IMR-90 (cell line): ENCODE measurements at regions not wholly inside any gene's neighbourhood (a gene's known extent, or its start where the extent isn't known, plus 50 kb on each side); places are given as distances from the start of the nearest gene placed in this dataset.

Experiments
- ATAC-seq: fragments of 200-7000 bp; cut with Tn5 transposase; 2 replicates; pipeline ENCODE4 v1.9.1; 2020; ENCODE audit warnings: low read depth, mild to moderate bottlenecking, moderate library complexity
- BruUV-seq: library from RNA; stranded (reverse); fragments of 400-500 nt; replicated peaks from 2 replicates; lab custom pipeline; 2021; lab: Mats Ljungman, UMichigan
- CTCF ChIA-PET: fragments of 300-600 bp; formaldehyde crosslinking; extraction: SDS; loops from one replicate; lab custom pipeline; 2021; ENCODE audit warnings: antibody characterized with exemption; lab: Yijun Ruan, JAX
- POLR2A ChIA-PET: fragments of 300-600 bp; sonication (Branson Sonifier 250); formaldehyde crosslinking; loops from one replicate; lab custom pipeline; 2022; ENCODE audit warnings: antibody characterized with exemption; ENCODE audit not compliant: unreplicated experiment; lab: Charles Lee
- DNase-seq: peaks from one replicate; pipeline ENCODE4 v3.0.0; 2013
- H2AFZ ChIP-seq: replicated peaks from 2 replicates; pipeline ENCODE3; 2013; ENCODE audit warnings: low read length, mild to moderate bottlenecking; ENCODE audit not compliant: poor library complexity
- H2AK5ac ChIP-seq: 2 replicates; pipeline ENCODE4 v1.6.1; 2013; ENCODE audit warnings: low read depth, low read length, inconsistent platforms
- H2AK9ac ChIP-seq: replicated peaks from 2 replicates; pipeline ENCODE3; 2013; ENCODE audit warnings: mild to moderate bottlenecking, low read depth, low read length, moderate library complexity; ENCODE audit not compliant: poor library complexity
- H2BK120ac ChIP-seq: 2 replicates; pipeline ENCODE4 v1.6.1; 2013; ENCODE audit warnings: low read depth, low read length, inconsistent platforms
- H2BK15ac ChIP-seq: 3 replicates; pipeline ENCODE4 v1.6.1; 2013; ENCODE audit warnings: low read depth, low read length, inconsistent platforms
- H2BK20ac ChIP-seq: 2 replicates; pipeline ENCODE4 v1.6.1; 2013; ENCODE audit warnings: low read depth, mild to moderate bottlenecking, inconsistent platforms, low read length, moderate library complexity
- H2BK5ac ChIP-seq: 2 replicates; pipeline ENCODE4 v1.6.1; 2013; ENCODE audit warnings: mild to moderate bottlenecking, low read depth, low read length, inconsistent platforms; ENCODE audit not compliant: poor library complexity, severe bottlenecking
- H3K14ac ChIP-seq: replicated peaks from 2 replicates; pipeline ENCODE4 v1.6.1; 2013; ENCODE audit warnings: low read depth, low read length, inconsistent platforms
- H3K18ac ChIP-seq: 2 replicates; pipeline ENCODE4 v1.6.1; 2013; ENCODE audit warnings: low read depth, low read length, control low read depth
- H3K23ac ChIP-seq: 2 replicates; pipeline ENCODE4 v1.6.1; 2013; ENCODE audit warnings: low read depth, low read length, inconsistent platforms
- H3K27ac ChIP-seq: 2 replicates; pipeline ENCODE4 v1.5.1; 2013; ENCODE audit warnings: mild to moderate bottlenecking, control low read depth, low read length; ENCODE audit not compliant: insufficient read depth
- H3K27me3 ChIP-seq: 2 replicates; pipeline ENCODE4 v1.6.1; 2013; ENCODE audit warnings: low read length; ENCODE audit not compliant: control insufficient read depth, insufficient read depth
- H3K36me3 ChIP-seq: 2 replicates; pipeline ENCODE4 v1.6.1; 2013; ENCODE audit warnings: low read length, mixed read lengths; ENCODE audit not compliant: control insufficient read depth, insufficient read depth
- H3K4ac ChIP-seq: 2 replicates; pipeline ENCODE4 v1.6.1; 2013; ENCODE audit warnings: low read depth, low read length, inconsistent platforms
- H3K4me1 ChIP-seq: 2 replicates; pipeline ENCODE4 v1.6.1; 2013; ENCODE audit warnings: low read length, mixed read lengths; ENCODE audit not compliant: control insufficient read depth, insufficient read depth
- H3K4me2 ChIP-seq: 2 replicates; pipeline ENCODE4 v1.6.1; 2013; ENCODE audit warnings: low read depth, mild to moderate bottlenecking, control low read depth, low read length, moderate library complexity
- H3K4me3 ChIP-seq: 2 replicates; pipeline ENCODE4 v1.5.1; 2013; ENCODE audit warnings: low read depth, mild to moderate bottlenecking, control low read depth, low read length, moderate library complexity; ENCODE audit not compliant: insufficient read depth
- H3K56ac ChIP-seq: 2 replicates; pipeline ENCODE4 v1.6.1; 2013; ENCODE audit warnings: low read length, inconsistent platforms; ENCODE audit not compliant: insufficient read depth; ENCODE audit errors: extremely low read depth
- H3K79me1 ChIP-seq, 2 experiments: 2 replicates each; pipeline ENCODE4 v1.6.1; 2013; ENCODE audit warnings: low read length in 2 of 2, inconsistent platforms in 1 of 2, low read depth in 1 of 2
- H3K9ac ChIP-seq: 2 replicates; pipeline ENCODE4 v1.6.1; 2013; ENCODE audit warnings: low read depth, low read length, control low read depth
- H3K9me1 ChIP-seq: 2 replicates; pipeline ENCODE4 v1.6.1; 2013; ENCODE audit warnings: low read length, inconsistent platforms; ENCODE audit not compliant: insufficient read depth
- H3K9me3 ChIP-seq: 2 replicates; pipeline ENCODE4 v1.6.1; 2013; ENCODE audit warnings: low read length; ENCODE audit not compliant: control insufficient read depth, insufficient read depth
- H4K20me1 ChIP-seq: 2 replicates; pipeline ENCODE4 v1.6.1; 2013; ENCODE audit warnings: low read length, inconsistent platforms; ENCODE audit not compliant: insufficient read depth
- H4K5ac ChIP-seq: 2 replicates; pipeline ENCODE4 v1.6.1; 2013; ENCODE audit warnings: mild to moderate bottlenecking, low read depth, low read length, control low read depth
- H4K8ac ChIP-seq, 2 experiments: 2 replicates each; pipeline ENCODE4 v1.6.1; 2013; ENCODE audit warnings: low read depth in 2 of 2, low read length in 2 of 2, control low read depth in 1 of 2, inconsistent platforms in 1 of 2
- H4K91ac ChIP-seq: 2 replicates; pipeline ENCODE4 v1.6.1; 2013; ENCODE audit warnings: low read depth, low read length, inconsistent platforms; ENCODE audit not compliant: insufficient read depth
- CEBPB ChIP-seq: IDR thresholded peaks from 2 replicates; pipeline ENCODE4 v1.6.1; 2012; ENCODE audit warnings: low read depth, low read length, improper control_type of control experiment
- SMC3 ChIP-seq: fragments of 150-350 bp; IDR thresholded peaks from 2 replicates; pipeline ENCODE4 v1.6.1; 2016; ENCODE audit warnings: low read depth, mild to moderate bottlenecking, antibody characterized with exemption, low read length, moderate library complexity
- WGBS, 2 experiments: methylation state at CpG; one replicate each; pipeline versions ENCODE4 v1.1.5 to v1.1.7; 2013; ENCODE audit warnings: missing lambda C conversion rate in 2 of 2; ENCODE audit not compliant: insufficient read length in 1 of 2; ENCODE audit errors: extremely low coverage in 2 of 2; 5-methylcytosine and 5-hydroxymethylcytosine counted together
- dilution Hi-C: fragments of 300-500 bp; cut with HindIII; formaldehyde crosslinking; loops from one replicate; pipeline ENCODE4 v1.14.3; 2018; ENCODE audit warnings: low sequenced_read_pairs; ENCODE audit not compliant: unreplicated experiment
- in situ Hi-C: fragments of 300-500 bp; cut with MboI; formaldehyde crosslinking; loops from 3 replicates; pipeline ENCODE4 v1.14.3; 2019; ENCODE audit warnings: low sequenced_read_pairs, inconsistent platforms, mixed read lengths
- intact Hi-C: fragments of 100-400 bp; cut with micrococcal nuclease; formaldehyde crosslinking; loops from 2 replicates; pipeline ENCODE4 v1.10.0; 2022
- TF ChIP-seq, protein P1 (sequence below): fragments of 150-350 bp; IDR thresholded peaks from 2 replicates; pipeline ENCODE4 v1.6.1; 2016; ENCODE audit warnings: low read depth, mild to moderate bottlenecking, low read length, moderate library complexity, borderline replicate concordance

DNA sequence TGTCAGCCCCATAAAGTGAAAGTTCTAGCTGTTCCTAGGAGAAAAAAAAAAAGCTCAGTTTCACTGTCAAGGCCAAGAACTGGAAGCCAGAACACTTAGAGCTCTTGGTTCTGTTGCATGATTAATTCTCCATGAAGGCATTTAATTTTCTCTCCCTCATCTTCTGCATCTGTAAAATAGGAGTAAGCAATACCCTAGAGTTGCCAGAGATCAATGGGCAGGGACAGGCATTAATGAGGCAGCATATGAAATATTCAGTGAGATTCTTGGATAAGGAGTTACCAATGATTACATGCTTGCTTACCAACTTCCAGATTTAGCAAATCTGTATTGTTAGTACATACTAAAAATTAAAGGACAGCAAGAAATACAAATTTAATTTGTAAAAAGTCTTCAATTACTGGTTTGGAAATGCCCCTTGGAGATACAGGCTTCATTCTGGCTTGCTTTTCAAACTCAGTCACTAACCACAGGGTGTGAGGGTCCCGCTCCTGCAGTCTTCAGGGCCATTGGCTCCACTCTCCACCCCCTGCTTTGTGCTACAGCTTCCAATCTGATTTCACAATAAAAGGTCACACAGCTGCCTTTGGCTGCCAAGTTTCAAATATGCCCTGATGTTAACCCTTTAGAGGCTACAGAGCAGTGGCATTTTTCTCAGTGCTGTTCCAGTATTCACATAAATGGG is 624.6 kb downstream of the BNC2 start:
- Histone ChIP-seq H2BK20ac (0 out of 2 replicates have a peak overlapping the region, but pooled peaks have one; percentile 18), H3K4me3 (no peak overlapping the region), H4K8ac (peak overlapping the region in 1 of 2 experiments; percentile 38; a peak in 1 of 4 replicates), H2BK15ac (peak overlapping the region; percentile 64; the same call in 1 of the 3 replicates), H3K4ac (peak overlapping the region; percentile 74; the same call in 1 of the 2 replicates), H3K36me3 (no peaks in the 10 kb centered on the region), H3K9me3 (no peaks in the 10 kb centered on the region), H4K91ac (peak overlapping the region; percentile 16; the same call in 1 of the 2 replicates), H3K27ac (no peak overlapping the region), H2BK5ac (no peak overlapping the region), H3K56ac (no peak overlapping the region), H3K9me1 (peaks cover 16% of the 10 kb centered on the region), H2BK120ac (peak overlapping the region; percentile 47; the same call in 1 of the 2 replicates), H3K9ac (no peak overlapping the region), H3K4me1 (peaks cover 16% of the 10 kb centered on the region), H3K18ac (peak overlapping the region; percentile 66), H4K5ac (peak overlapping the region; percentile 10; the same call in 1 of the 2 replicates), H2AK5ac (no peak overlapping the region), H3K27me3 (no peaks in the 10 kb centered on the region), H2AK9ac (no peak overlapping the region), H3K79me1 (no peaks in the 10 kb centered on the region), H3K4me2 (no peak overlapping the region; the same call in 1 of the 2 replicates), H4K20me1 (no peaks in the 10 kb centered on the region), H2AFZ (no peak overlapping the region), H3K14ac (peak overlapping the region; percentile 37; the same call in 1 of the 2 replicates), H3K23ac (no peak overlapping the region)
- ChIA-PET CTCF (no interaction called here), POLR2A (interaction anchor here (0.7 kb wide), 1 partner anchor 25 kb away, joined by 3 read pairs; no protein-coding TSS in a partner anchor)
- ATAC-seq, result no peak
- dilution Hi-C loops (no loop called here), intact Hi-C loops (no loop called here), in situ Hi-C loops (no loop called here)
- 100% methylated on average over 1 of the region's 1 CpG; no CpG with 5 or more reads in 1 of the 2 experiments for WGBS, 2 experiments
- peak; percentile 20 for DNase-seq
- no TSS peak for BruUV-seq
- TF ChIP-seq SMC3 (no peak), CEBPB (peak; percentile 44; the same call in 1 of the 2 replicates)
- TF ChIP-seq, protein P1, sequence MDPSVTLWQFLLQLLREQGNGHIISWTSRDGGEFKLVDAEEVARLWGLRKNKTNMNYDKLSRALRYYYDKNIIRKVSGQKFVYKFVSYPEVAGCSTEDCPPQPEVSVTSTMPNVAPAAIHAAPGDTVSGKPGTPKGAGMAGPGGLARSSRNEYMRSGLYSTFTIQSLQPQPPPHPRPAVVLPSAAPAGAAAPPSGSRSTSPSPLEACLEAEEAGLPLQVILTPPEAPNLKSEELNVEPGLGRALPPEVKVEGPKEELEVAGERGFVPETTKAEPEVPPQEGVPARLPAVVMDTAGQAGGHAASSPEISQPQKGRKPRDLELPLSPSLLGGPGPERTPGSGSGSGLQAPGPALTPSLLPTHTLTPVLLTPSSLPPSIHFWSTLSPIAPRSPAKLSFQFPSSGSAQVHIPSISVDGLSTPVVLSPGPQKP, result no peak
